GM12891 (cell line): ENCODE measurements at regions not wholly inside any gene's neighbourhood (a gene's known extent, or its start where the extent isn't known, plus 50 kb on each side); places are given as distances from the start of the nearest gene placed in this dataset.

ENCODE experiments used
- PAX5 ChIP-seq: IDR thresholded peaks from 2 replicates; pipeline ENCODE4 v1.6.1; 2011; ENCODE audit warnings: low read length, moderate library complexity, mild to moderate bottlenecking; ENCODE audit not compliant: insufficient read depth, severe bottlenecking
- POLR2A ChIP-seq: IDR thresholded peaks from 2 replicates; pipeline ENCODE4 v1.6.1; 2011; ENCODE audit warnings: low read depth, low read length, control low read depth
- POLR2AphosphoS5 ChIP-seq: IDR thresholded peaks from 2 replicates; pipeline ENCODE4 v1.6.1; 2011; ENCODE audit warnings: low read depth, low read length, control low read depth
- POU2F2 ChIP-seq: IDR thresholded peaks from 2 replicates; pipeline ENCODE4 v1.6.1; 2011; ENCODE audit warnings: low read depth, mild to moderate bottlenecking, control low read depth, low read length, moderate library complexity
- SPI1 ChIP-seq: IDR thresholded peaks from 2 replicates; pipeline ENCODE4 v1.6.1; 2011; ENCODE audit warnings: low read depth, low read length, control low read depth
- TAF1 ChIP-seq: IDR thresholded peaks from 2 replicates; pipeline ENCODE4 v1.6.1; 2011; ENCODE audit warnings: low read depth, low read length, control low read depth

- TF ChIP-seq POLR2AphosphoS5 (no peak), POLR2A (no peak), SPI1 (no peak), TAF1 (no peak), PAX5 (no peak), POU2F2 (no peak)
Observed at GRCh38 chr2:66003931-66004330, 431.0 kb upstream of the MEIS1 start.
